HepG2 (cell line): ENCODE measurements at regions not wholly inside any gene's neighbourhood (a gene's known extent, or its start where the extent isn't known, plus 50 kb on each side); places are given as distances from the start of the nearest gene placed in this dataset.

Source experiments
- ATAC-seq: fragments of 200-7000 bp; cut with Tn5 transposase; 3 replicates; pipeline ENCODE4 v1.9.1; 2020; ENCODE audit warnings: mild to moderate bottlenecking, moderate library complexity
- BruUV-seq: library from RNA; stranded (reverse); fragments of 400-500 nt; replicated peaks from 2 replicates; lab custom pipeline; 2021; lab: Mats Ljungman, UMichigan
- CTCF ChIA-PET: fragments of 300-600 bp; formaldehyde crosslinking; extraction: SDS; loops from one replicate; lab custom pipeline; 2021; ENCODE audit warnings: low total read pairs, inconsistent platforms, low intra/inter-chr PET ratio; lab: Yijun Ruan, JAX
- POLR2A ChIA-PET: fragments of 350-600 bp; sonication (Branson Sonifier 250); formaldehyde crosslinking; loops from one replicate; lab custom pipeline; 2020; ENCODE audit warnings: antibody characterized with exemption, inconsistent platforms; lab: Yijun Ruan, JAX
- DNase-seq: peaks from one replicate; pipeline ENCODE4 v3.0.0-alpha.2; 2015; ENCODE audit warnings: low spot score
- FAIRE-seq: peaks from 3 replicates; lab custom pipeline; 2011; peaks lifted over from hg19 to GRCh38; lab: Jason Lieb, UNC
- H2AFZ ChIP-seq: one replicate; pipeline ENCODE4 v1.6.1; 2011; ENCODE audit warnings: low read length, inconsistent platforms
- H3K27ac ChIP-seq: fragments of 300-600 bp; 3 replicates; pipeline ENCODE4 v1.8.0; 2011; ENCODE audit warnings: mixed run types, mild to moderate bottlenecking, mixed read lengths, low read length, inconsistent platforms; ENCODE audit not compliant: insufficient read depth; ENCODE audit errors: extremely low read length
- H3K27me3 ChIP-seq, 2 experiments: fragments of 200-600 bp in 1 of 2; 2 replicates in 1 of 2; 3 replicates in 1 of 2; pipeline versions ENCODE4 v1.6.0 to v1.8.0; 2011; ENCODE audit warnings: low read length in 2 of 2, mild to moderate bottlenecking in 2 of 2, moderate library complexity in 2 of 2, inconsistent platforms in 1 of 2; ENCODE audit not compliant: insufficient read depth in 2 of 2, control insufficient read depth in 1 of 2
- H3K36me3 ChIP-seq, 2 experiments: fragments of 200-600 bp in 1 of 2; replicated peaks in 1 of 2; 2 replicates in 1 of 2; 3 replicates in 1 of 2; pipeline versions ENCODE4 v1.5.1 to v1.8.0; 2011; ENCODE audit warnings: low read length in 2 of 2, inconsistent platforms in 1 of 2; ENCODE audit not compliant: insufficient read depth in 2 of 2, control insufficient read depth in 1 of 2
- H3K4me1 ChIP-seq: 2 replicates; pipeline ENCODE4 v1.5.1; 2012; ENCODE audit warnings: low read length, inconsistent platforms; ENCODE audit not compliant: insufficient read depth
- H3K4me2 ChIP-seq: 2 replicates; pipeline ENCODE4 v1.6.0; 2011; ENCODE audit warnings: low read depth, low read length, inconsistent platforms
- H3K4me3 ChIP-seq, 3 experiments: fragments of 200-600 bp in 1 of 3; sonication (generic), shearing (Covaris generic) in 1 of 3; replicated peaks in 1 of 3; 2 replicates each; pipeline ENCODE4 v1.5.1; 2011 to 2016; ENCODE audit warnings: low read length in 3 of 3, inconsistent platforms in 2 of 3, low read depth in 2 of 3, mild to moderate bottlenecking in 2 of 3, control low read depth in 1 of 3, mixed read lengths in 1 of 3; ENCODE audit not compliant: insufficient read depth in 1 of 3
- H3K79me2 ChIP-seq: one replicate; pipeline ENCODE4 v1.6.1; 2011; ENCODE audit warnings: low read length, inconsistent platforms; ENCODE audit not compliant: insufficient read depth
- H3K9ac ChIP-seq: 2 replicates; pipeline ENCODE4 v1.6.0; 2011; ENCODE audit warnings: mild to moderate bottlenecking, low read depth, low read length, inconsistent platforms; ENCODE audit not compliant: insufficient read depth
- H3K9me3 ChIP-seq: 2 replicates; pipeline ENCODE4 v1.5.1; 2012; ENCODE audit warnings: mild to moderate bottlenecking, low read length
- H4K20me1 ChIP-seq: 2 replicates; pipeline ENCODE4 v1.6.0; 2011; ENCODE audit warnings: inconsistent platforms, mild to moderate bottlenecking, low read length, moderate library complexity; ENCODE audit not compliant: insufficient read depth
- ARNT2 ChIP-seq: sonication (generic); formaldehyde crosslinking; IDR thresholded peaks from 2 replicates; pipeline ENCODE4 v1.8.0; 2022; ENCODE audit warnings: mild to moderate bottlenecking, low read depth, missing genetic modification reagents, moderate library complexity
- CCAR2 ChIP-seq: fragments of 200-400 bp; formaldehyde crosslinking; optimal IDR thresholded peaks from 2 replicates; pipeline ENCODE3; 2018; ENCODE audit warnings: low read depth, mild to moderate bottlenecking, low read length, moderate library complexity
- ELK4 ChIP-seq: sonication (generic); formaldehyde crosslinking; IDR thresholded peaks from 2 replicates; pipeline ENCODE4 v1.9.0; 2021; ENCODE audit warnings: missing genetic modification reagents, borderline replicate concordance
- FUBP1 ChIP-seq: sonication (generic); formaldehyde crosslinking; IDR thresholded peaks from 2 replicates; pipeline ENCODE4 v1.5.1; 2020; ENCODE audit warnings: missing genetic modification reagents, mild to moderate bottlenecking, borderline replicate concordance
- RXRB ChIP-seq: IDR thresholded peaks from 2 replicates; pipeline ENCODE4 v1.6.1; 2016; ENCODE audit warnings: borderline replicate concordance, missing genetic modification reagents, missing compliant biosample characterization
- SRSF9 ChIP-seq: fragments of 200-400 bp; formaldehyde crosslinking; IDR thresholded peaks from 2 replicates; pipeline ENCODE4 v1.6.1; 2018; ENCODE audit warnings: borderline replicate concordance, mild to moderate bottlenecking, low read depth, low read length; ENCODE audit not compliant: insufficient read depth, poor library complexity, severe bottlenecking
- SUZ12 ChIP-seq: fragments of 150-350 bp; IDR thresholded peaks from 2 replicates; pipeline ENCODE4 v1.6.1; 2014; ENCODE audit warnings: low read depth, low read length
- ZBTB40 ChIP-seq, 2 experiments: fragments of 450-650 bp in 1 of 2; sonication (generic) in 1 of 2; formaldehyde crosslinking in 1 of 2; IDR thresholded peaks; 2 replicates each; pipeline versions ENCODE4 v1.6.1 to v1.8.0; 2016 to 2022; ENCODE audit warnings: antibody characterized with exemption in 1 of 2, mild to moderate bottlenecking in 1 of 2, missing genetic modification reagents in 1 of 2
- WGBS: methylation state at CpG from one replicate; pipeline ENCODE4 v1.1.6; 2017; ENCODE audit warnings: low lambda C conversion rate; 5-methylcytosine and 5-hydroxymethylcytosine counted together
- in situ Hi-C: cut with HindIII; loops from 2 replicates; pipeline ENCODE4 v1.10.0; 2017; ENCODE audit warnings: low pct_unique_long_range_greater_than_20kb; ENCODE audit not compliant: extremely low pct_ligation_motif_present
- intact Hi-C: fragments of 100-400 bp; cut with micrococcal nuclease; formaldehyde crosslinking; loops from one replicate; pipeline ENCODE4 v1.10.0; 2022; ENCODE audit not compliant: unreplicated experiment

GRCh38 chr1:34610063-34610462 is 144.8 kb upstream of the GJB5 start:
- ChIA-PET POLR2A (no interaction called here), CTCF (no interaction called here)
- 7% methylated on average over 2 of the region's 2 CpGs for WGBS
- H4K20me1 ChIP-seq, result no peaks in the 10 kb centered on the region
- H3K4me3 ChIP-seq, result no peak overlapping the region
- H3K27ac ChIP-seq, result no peak overlapping the region
- no peak overlapping the region for H3K4me2 ChIP-seq
- FAIRE-seq (no peak), DNase-seq (no peak), ATAC-seq (no peak)
- no peaks in the 10 kb centered on the region for H3K9me3 ChIP-seq
- BruUV-seq, result no TSS peak
- no peak overlapping the region for H2AFZ ChIP-seq
- no peak overlapping the region for H3K9ac ChIP-seq
- H3K79me2 ChIP-seq, result no peaks in the 10 kb centered on the region
- in situ Hi-C loops (no loop called here), intact Hi-C loops (no loop called here)
- no peaks in the 10 kb centered on the region for H3K36me3 ChIP-seq
- no peaks in the 10 kb centered on the region for H3K27me3 ChIP-seq
- no peaks in the 10 kb centered on the region for H3K4me1 ChIP-seq
- TF ChIP-seq RXRB (CRISPR knock-in tag) (no peak), FUBP1 (CRISPR knock-in tag) (no peak), SRSF9 (no peak), ARNT2 (CRISPR knock-in tag) (no peak), SUZ12 (no peak), ZBTB40 (IDR thresholded peaks at IDR 0.05) (no peak), ZBTB40 (CRISPR knock-in tag; IDR thresholded peaks at IDR 0.05) (no peak), CCAR2 (no peak), ELK4 (no peak)
